Fibroblast of upper back skin (primary cell): ENCODE measurements at regions not wholly inside any gene's neighbourhood (a gene's known extent, or its start where the extent isn't known, plus 50 kb on each side); places are given as distances from the start of the nearest gene placed in this dataset.

Experiments used
- DNase-seq: peaks from one replicate; pipeline ENCODE4 v3.0.0-alpha.2; 2013

GRCh38 chr19:29400917-29401711 lies 124.7 kb upstream of the VSTM2B start:
- DNase-seq, result no peak

- DNase-seq, result no peak
These were observed 123.9 kb upstream of the VSTM2B start for GRCh38 chr19:29401712-29402421.

GRCh38 chr19:29402563-29402962 lies 123.2 kb upstream of the VSTM2B start:
- DNase-seq, result no peak

GRCh38 chr19:29404015-29404414 lies 121.8 kb upstream of the VSTM2B start:
- DNase-seq, result no peak

GRCh38 chr19:29404951-29405727 lies 120.7 kb upstream of the VSTM2B start:
- DNase-seq, result no peak

GRCh38 chr19:29405728-29405995 lies 120.1 kb upstream of the VSTM2B start:
- DNase-seq, result no peak

GRCh38 chr19:29409076-29409862 lies 116.5 kb upstream of the VSTM2B start:
- DNase-seq, result no peak

GRCh38 chr19:29410601-29411000 lies 115.2 kb upstream of the VSTM2B start:
- DNase-seq, result no peak

- DNase-seq, result no peak
These were observed 114.6 kb upstream of the VSTM2B start for GRCh38 chr19:29411113-29411581.

- DNase-seq, result no peak
These were observed 112.4 kb upstream of the VSTM2B start for GRCh38 chr19:29413435-29413834.

- DNase-seq, result no peak
These were observed 110.3 kb upstream of the VSTM2B start for GRCh38 chr19:29415507-29415906.

- DNase-seq, result no peak
These were observed 108.7 kb upstream of the VSTM2B start for GRCh38 chr19:29417048-29417447.

GRCh38 chr19:29418201-29418600 lies 107.6 kb upstream of the VSTM2B start:
- DNase-seq, result no peak

- DNase-seq, result no peak
These were observed 105.7 kb upstream of the VSTM2B start for GRCh38 chr19:29420065-29420464.

GRCh38 chr19:29420482-29421195 lies 105.2 kb upstream of the VSTM2B start:
- no peak for DNase-seq

- DNase-seq, result no peak
These were observed 104.6 kb upstream of the VSTM2B start for GRCh38 chr19:29421196-29421545.

GRCh38 chr19:29422047-29422446 lies 103.7 kb upstream of the VSTM2B start:
- no peak for DNase-seq

- no peak for DNase-seq
These were observed 103.2 kb upstream of the VSTM2B start for GRCh38 chr19:29422486-29423085.

GRCh38 chr19:29428071-29428470 lies 97.7 kb upstream of the VSTM2B start:
- DNase-seq, result no peak

GRCh38 chr19:29429021-29429420 lies 96.8 kb upstream of the VSTM2B start:
- DNase-seq, result no peak

GRCh38 chr19:29429581-29429980 lies 96.2 kb upstream of the VSTM2B start:
- DNase-seq, result no peak

GRCh38 chr19:29431332-29431731 lies 94.5 kb upstream of the VSTM2B start:
- no peak for DNase-seq
